HCT116 (cell line): ENCODE measurements at regions not wholly inside any gene's neighbourhood (a gene's known extent, or its start where the extent isn't known, plus 50 kb on each side); places are given as distances from the start of the nearest gene placed in this dataset.

Experiments used
- ATAC-seq: fragments of 200-7000 bp; cut with Tn5 transposase; 2 replicates; pipeline ENCODE4 v1.9.1; 2020; ENCODE audit warnings: mild to moderate bottlenecking, moderate library complexity
- BruUV-seq: library from RNA; stranded (reverse); fragments of 400-500 nt; replicated peaks from 2 replicates; lab custom pipeline; 2021; lab: Mats Ljungman, UMichigan
- CTCF ChIA-PET: fragments of 300-600 bp; sonication (Branson Sonifier 250); formaldehyde crosslinking; loops from one replicate; lab custom pipeline; 2021; ENCODE audit warnings: antibody characterized with exemption; lab: Charles Lee
- POLR2A ChIA-PET: fragments of 300-600, 350-600 bp; sonication (Branson Sonifier 250); formaldehyde crosslinking; loops from one replicate; lab custom pipeline; 2021; ENCODE audit warnings: antibody characterized with exemption; lab: Charles Lee
- RAD21 ChIA-PET, 2 experiments: fragments of 300-600 bp; sonication (Branson Sonifier 250); formaldehyde crosslinking; loops; one replicate each; lab custom pipeline; 2023; ENCODE audit warnings: low total read pairs in 2 of 2; ENCODE audit not compliant: uncharacterized antibody in 2 of 2, unreplicated experiment in 2 of 2, low non-redundant PET in 1 of 2; lab: Charles Lee
- DNase-seq: peaks from one replicate; pipeline ENCODE4 v3.0.0-alpha.2; 2010; ENCODE audit warnings: low read depth, low spot score
- H2AFZ ChIP-seq: fragments of 200-600 bp; shearing (Covaris generic), sonication (generic); 2 replicates; pipeline ENCODE4 v1.6.1; 2017; ENCODE audit warnings: low read depth, mixed run types, mixed read lengths, antibody characterized with exemption, low read length; ENCODE audit not compliant: poor library complexity, severe bottlenecking
- H3K27ac ChIP-seq: 2 replicates; pipeline ENCODE4 v1.5.1; 2012; ENCODE audit warnings: low read depth, low read length
- H3K27me3 ChIP-seq: fragments of 200-600 bp; sonication (generic); 2 replicates; pipeline ENCODE4 v1.6.1; 2016; ENCODE audit warnings: mixed run types, low read length, mixed read lengths; ENCODE audit not compliant: insufficient read depth
- H3K36me3 ChIP-seq, 2 experiments: fragments of 200-500 bp in 1 of 2; fragments of 200-600 bp in 1 of 2; sonication (Bioruptor generic) in 1 of 2; sonication (generic) in 1 of 2; 2 replicates each; pipeline versions ENCODE4 v1.5.1 to v1.6.1; 2014 to 2016; ENCODE audit warnings: low read length in 2 of 2, inconsistent platforms in 1 of 2, mixed read lengths in 1 of 2, mixed run types in 1 of 2; ENCODE audit not compliant: insufficient read depth in 2 of 2, control insufficient read depth in 1 of 2
- H3K4me1 ChIP-seq, 2 experiments: fragments of 200-600 bp in 1 of 2; sonication (generic) in 1 of 2; 2 replicates each; pipeline versions ENCODE4 v1.5.1 to v1.6.1; 2012 to 2017; ENCODE audit warnings: low read length in 2 of 2, inconsistent platforms in 1 of 2, mild to moderate bottlenecking in 1 of 2, mixed read lengths in 1 of 2, mixed run types in 1 of 2, moderate library complexity in 1 of 2; ENCODE audit not compliant: insufficient read depth in 2 of 2, control insufficient read depth in 1 of 2
- H3K4me2 ChIP-seq: fragments of 200-600 bp; sonication (generic); 2 replicates; pipeline ENCODE4 v1.6.1; 2017; ENCODE audit warnings: mixed run types, low read length, mixed read lengths
- H3K4me3 ChIP-seq, 2 experiments: fragments of 200-600 bp in 1 of 2; sonication (generic) in 1 of 2; replicated peaks in 1 of 2; 2 replicates each; pipeline ENCODE4 v1.5.1; 2011 to 2016; ENCODE audit warnings: low read length in 2 of 2, control low read depth in 1 of 2, low read depth in 1 of 2, mild to moderate bottlenecking in 1 of 2, mixed read lengths in 1 of 2, mixed run types in 1 of 2
- H3K79me2 ChIP-seq: fragments of 200-600 bp; sonication (generic); 2 replicates; pipeline ENCODE4 v1.6.1; 2017; ENCODE audit warnings: mild to moderate bottlenecking, mixed run types, low read length, moderate library complexity, mixed read lengths; ENCODE audit not compliant: insufficient read depth
- H3K9ac ChIP-seq: fragments of 200-600 bp; sonication (generic); 2 replicates; pipeline ENCODE4 v1.6.1; 2016; ENCODE audit warnings: low read length, mixed read lengths
- H3K9me2 ChIP-seq: fragments of 200-600 bp; sonication (generic), shearing (Covaris generic); 2 replicates; pipeline ENCODE4 v1.6.1; 2017; ENCODE audit warnings: mixed run types, mild to moderate bottlenecking, moderate library complexity; ENCODE audit not compliant: insufficient read depth
- H3K9me3 ChIP-seq, 2 experiments: fragments of 200-500 bp in 1 of 2; fragments of 200-600 bp in 1 of 2; sonication (Bioruptor generic) in 1 of 2; sonication (generic) in 1 of 2; 2 replicates each; pipeline ENCODE4 v1.6.1; 2014 to 2017; ENCODE audit warnings: low read length in 2 of 2, mixed read lengths in 2 of 2, inconsistent platforms in 1 of 2, low read depth in 1 of 2, mild to moderate bottlenecking in 1 of 2, mixed run types in 1 of 2, moderate library complexity in 1 of 2; ENCODE audit not compliant: control insufficient read depth in 1 of 2, insufficient read depth in 1 of 2
- H4K20me1 ChIP-seq: fragments of 200-600 bp; sonication (generic), shearing (Covaris generic); 2 replicates; pipeline ENCODE4 v1.6.1; 2017; ENCODE audit warnings: mixed run types, mild to moderate bottlenecking, moderate library complexity; ENCODE audit not compliant: insufficient read depth
- ATF3 ChIP-seq: IDR thresholded peaks from 2 replicates; pipeline ENCODE4 v1.6.1; 2012
- CEBPB ChIP-seq: IDR thresholded peaks from 2 replicates; pipeline ENCODE4 v1.6.1; 2012; ENCODE audit warnings: low read depth
- CTCF ChIP-seq, 3 experiments: fragments of 200-600 bp in 1 of 3; sonication (generic) in 1 of 3; IDR thresholded peaks in 2 of 3; conservative IDR thresholded peaks in 1 of 3; 2 replicates each; pipeline ENCODE4 v1.5.1; 2012 to 2017; ENCODE audit warnings: low read depth in 2 of 3, low read length in 2 of 3, antibody characterized with exemption in 1 of 3, borderline replicate concordance in 1 of 3, control low read depth in 1 of 3, mild to moderate bottlenecking in 1 of 3, mixed read lengths in 1 of 3, mixed run types in 1 of 3, moderate library complexity in 1 of 3; ENCODE audit not compliant: insufficient read depth in 1 of 3
- EGR1 ChIP-seq: IDR thresholded peaks from 2 replicates; pipeline ENCODE4 v1.6.1; 2012; ENCODE audit warnings: low read depth
- EZH2phosphoT487 ChIP-seq: fragments of 200-600 bp; IDR thresholded peaks from 2 replicates; pipeline ENCODE4 v1.6.1; 2018; ENCODE audit warnings: antibody characterized with exemption, borderline replicate concordance
- JUND ChIP-seq: IDR thresholded peaks from 2 replicates; pipeline ENCODE4 v1.6.1; 2012
- MAX ChIP-seq: IDR thresholded peaks from 2 replicates; pipeline ENCODE4 v1.6.1; 2012
- RAD21 ChIP-seq: IDR thresholded peaks from 2 replicates; pipeline ENCODE4 v1.6.1; 2012; ENCODE audit warnings: low read depth, mild to moderate bottlenecking
- REST ChIP-seq: IDR thresholded peaks from 2 replicates; pipeline ENCODE4 v1.6.1; 2012; ENCODE audit warnings: low read depth
- SIN3A ChIP-seq: IDR thresholded peaks from 2 replicates; pipeline ENCODE4 v1.6.1; 2012; ENCODE audit warnings: low read depth
- SP1 ChIP-seq: IDR thresholded peaks from 2 replicates; pipeline ENCODE4 v1.6.1; 2012; ENCODE audit warnings: low read depth
- TCF7L2 ChIP-seq: IDR thresholded peaks from 2 replicates; pipeline ENCODE4 v1.7.0; 2011; ENCODE audit warnings: borderline replicate concordance, inconsistent platforms; ENCODE audit not compliant: insufficient read depth, insufficient read length; ENCODE audit errors: extremely low read depth
- ZBTB33 ChIP-seq: IDR thresholded peaks from 2 replicates; pipeline ENCODE4 v1.6.1; 2011; ENCODE audit warnings: mild to moderate bottlenecking, low read length, moderate library complexity; ENCODE audit not compliant: insufficient replicate concordance; ENCODE audit errors: extremely low read depth
- ZFX ChIP-seq: fragments of 450-650 bp; IDR thresholded peaks from 2 replicates; pipeline ENCODE4 v1.6.1; 2017
- ZNF274 ChIP-seq: fragments of 200-500 bp; sonication (Bioruptor generic); IDR thresholded peaks from 2 replicates; pipeline ENCODE4 v1.6.1; 2014; ENCODE audit warnings: mild to moderate bottlenecking, low read depth, low read length, inconsistent platforms
- intact Hi-C: fragments of 100-400 bp; cut with micrococcal nuclease; formaldehyde crosslinking; loops from 2 replicates; pipeline ENCODE4 v1.10.0; 2022

GRCh38 chr5:159817262-159818029, 98.8 kb upstream of the ADRA1B start (continued):
- TF ChIP-seq CTCF (IDR thresholded peaks at IDR 0.05 in 2 of 3, conservative IDR thresholded peaks at IDR 0.05 in 1 of 3; ENCODE audit: borderline replicate concordance in 1 of 3, insufficient read depth in 1 of 3, low read depth in 2 of 3, low read length in 2 of 3) (no peak), ZBTB33 (no peak), EGR1 (no peak), ZFX (no peak), EZH2phosphoT487 (no peak), SIN3A (no peak)

- Histone ChIP-seq H3K4me2 (peak overlapping the region; percentile 22; the same call in 1 of the 2 replicates), H3K27me3 (no peaks in the 10 kb centered on the region), H3K9me2 (no peaks in the 10 kb centered on the region), H3K27ac (no peak overlapping the region), H3K79me2 (no peaks in the 10 kb centered on the region), H3K36me3 (no peaks in the 10 kb centered on the region), H2AFZ (no peak overlapping the region), H3K4me1 (peaks cover 2 to 17% of the 10 kb centered on the region in 2 experiments; a peak in 3 of 4 replicates), H4K20me1 (no peaks in the 10 kb centered on the region), H3K4me3 (no peak overlapping the region), H3K9me3 (no peaks in the 10 kb centered on the region), H3K9ac (no peak overlapping the region)
- ChIA-PET CTCF (no interaction called here), POLR2A (no interaction called here), RAD21 (no interaction called here)
- DNase-seq (no peak), ATAC-seq (peak; percentile 34)
- no TSS peak for BruUV-seq
- intact Hi-C loops = loop anchor here (10.0 kb wide), 1 partner anchor 375 kb away; no protein-coding TSS in a partner anchor
- TF ChIP-seq TCF7L2 (no peak), JUND (peak; percentile 25; the same call in 1 of the 2 replicates), REST (no peak), CEBPB (no peak), SP1 (no peak), ATF3 (no peak), MAX (no peak), ZFX (no peak), RAD21 (no peak), ZNF274 (no peak)
These were observed 96.5 kb upstream of the ADRA1B start for GRCh38 chr5:159819591-159820411.
